HAP-1 (cell line): ENCODE measurements at regions not wholly inside any gene's neighbourhood (a gene's known extent, or its start where the extent isn't known, plus 50 kb on each side); places are given as distances from the start of the nearest gene placed in this dataset.
"Not testable (repeated sequence)": the region's sequence is repeated elsewhere in the genome, so short reads cannot be mapped to it uniquely, and the experiment has no call there.

ENCODE experiments used
- DNase-seq, 2 experiments: peaks; one replicate each; pipeline ENCODE4 v3.0.0-alpha.2; 2016 to 2020; ENCODE audit warnings: low spot score in 2 of 2
- H3K27me3 ChIP-seq: fragments of 250-450 bp; sonication (Bioruptor Pico); 2 replicates; pipeline ENCODE4 v1.5.1; 2020; ENCODE audit warnings: low read depth, mild to moderate bottlenecking, moderate library complexity
- H3K36me3 ChIP-seq: fragments of 250-450 bp; sonication (Bioruptor Pico); replicated peaks from 2 replicates; pipeline ENCODE4 v1.5.1; 2020; ENCODE audit warnings: mild to moderate bottlenecking
- H3K4me1 ChIP-seq: fragments of 250-450 bp; sonication (Bioruptor Pico); 2 replicates; pipeline ENCODE4 v1.5.1; 2020; ENCODE audit warnings: mild to moderate bottlenecking
- H3K4me3 ChIP-seq: fragments of 250-450 bp; sonication (Bioruptor Pico); 2 replicates; pipeline ENCODE4 v1.5.1; 2020; ENCODE audit warnings: mild to moderate bottlenecking, moderate library complexity
- H3K9me3 ChIP-seq: fragments of 250-450 bp; sonication (Bioruptor Pico); 2 replicates; pipeline ENCODE4 v1.5.1; 2020; ENCODE audit warnings: mild to moderate bottlenecking, moderate library complexity
- in situ Hi-C: fragments of 300-500 bp; cut with MboI; formaldehyde crosslinking; loops from 3 replicates; pipeline ENCODE4 v1.14.3; 2020; ENCODE audit warnings: low sequenced_read_pairs, inconsistent platforms, mixed read lengths

GRCh38 chr4:33722800-33723516 is 2521.4 kb downstream of the ARAP2 start:
- DNase-seq: no peak
- in situ Hi-C loops: no loop called here
- H3K36me3 ChIP-seq: no peaks in the 10 kb centered on the region

GRCh38 chr4:33724685-33725084 is 2519.6 kb downstream of the ARAP2 start:
- DNase-seq: no peak
- in situ Hi-C loops: no loop called here
- Histone ChIP-seq H3K36me3 (no peaks in the 10 kb centered on the region), H3K9me3 (no peaks in the 10 kb centered on the region), H3K27me3 (no peaks in the 10 kb centered on the region), H3K4me1 (no peaks in the 10 kb centered on the region), H3K4me3 (no peak overlapping the region)

More at GRCh38 chr4:33722800-33723516, 2521.4 kb downstream of the ARAP2 start:
- Histone ChIP-seq H3K27me3 (no peaks in the 10 kb centered on the region), H3K4me1 (no peaks in the 10 kb centered on the region), H3K4me3 (no peak overlapping the region), H3K9me3 (no peaks in the 10 kb centered on the region)

GRCh38 chr4:33725861-33726260 is 2518.5 kb downstream of the ARAP2 start:
- H3K36me3 ChIP-seq: no peaks in the 10 kb centered on the region
- H3K4me3 ChIP-seq: no peak overlapping the region
- in situ Hi-C loops: no loop called here
- H3K27me3 ChIP-seq: no peaks in the 10 kb centered on the region
- DNase-seq: no peak
- H3K4me1 ChIP-seq: no peaks in the 10 kb centered on the region
- H3K9me3 ChIP-seq: no peaks in the 10 kb centered on the region

GRCh38 chr4:33737726-33738125 is 2506.6 kb downstream of the ARAP2 start:
- H3K9me3 ChIP-seq: no peaks in the 10 kb centered on the region
- DNase-seq: no peak
- H3K36me3 ChIP-seq: no peaks in the 10 kb centered on the region
- H3K4me3 ChIP-seq: no peak overlapping the region
- no peaks in the 10 kb centered on the region for H3K4me1 ChIP-seq
- H3K27me3 ChIP-seq: no peaks in the 10 kb centered on the region
- in situ Hi-C loops: no loop called here

GRCh38 chr4:33739884-33740632 is 2504.3 kb downstream of the ARAP2 start:
- H3K4me1 ChIP-seq: no peaks in the 10 kb centered on the region
- in situ Hi-C loops: no loop called here
- no peaks in the 10 kb centered on the region for H3K9me3 ChIP-seq
- no peaks in the 10 kb centered on the region for H3K27me3 ChIP-seq
- no peak for DNase-seq
- H3K4me3 ChIP-seq: no peak overlapping the region
- H3K36me3 ChIP-seq: no peaks in the 10 kb centered on the region

- in situ Hi-C loops, H3K27me3 ChIP-seq, DNase-seq, H3K36me3 ChIP-seq, H3K4me1 ChIP-seq, H3K9me3 ChIP-seq, H3K4me3 ChIP-seq: not testable (repeated sequence)
Measured at GRCh38 chr4:33740871-33741270, 2503.4 kb downstream of the ARAP2 start.

DNA sequence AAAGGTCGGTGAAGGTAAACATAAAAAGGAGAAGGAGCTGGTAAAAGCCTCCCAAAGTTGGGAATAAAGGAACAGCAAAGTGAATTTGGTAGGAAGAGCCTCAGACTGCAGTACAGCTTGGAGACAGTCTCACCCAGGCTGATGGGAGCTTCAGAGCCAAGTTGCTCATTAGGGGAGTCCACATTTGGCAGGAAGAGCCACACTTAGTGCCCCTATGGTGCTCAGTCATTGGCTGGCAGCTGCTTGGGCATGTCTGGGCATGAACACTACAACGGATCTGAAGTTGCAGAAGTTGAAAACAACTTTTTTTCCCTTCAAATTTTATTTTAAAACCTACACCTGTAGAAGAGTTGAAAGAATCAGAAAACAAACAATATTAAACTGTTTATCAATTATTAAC is 2497.3 kb downstream of the ARAP2 start:
- in situ Hi-C loops: no loop called here
- Histone ChIP-seq H3K36me3 (no peaks in the 10 kb centered on the region), H3K4me1 (no peaks in the 10 kb centered on the region), H3K27me3 (no peaks in the 10 kb centered on the region), H3K4me3 (no peak overlapping the region), H3K9me3 (no peaks in the 10 kb centered on the region)
- no peak for DNase-seq

DNA sequence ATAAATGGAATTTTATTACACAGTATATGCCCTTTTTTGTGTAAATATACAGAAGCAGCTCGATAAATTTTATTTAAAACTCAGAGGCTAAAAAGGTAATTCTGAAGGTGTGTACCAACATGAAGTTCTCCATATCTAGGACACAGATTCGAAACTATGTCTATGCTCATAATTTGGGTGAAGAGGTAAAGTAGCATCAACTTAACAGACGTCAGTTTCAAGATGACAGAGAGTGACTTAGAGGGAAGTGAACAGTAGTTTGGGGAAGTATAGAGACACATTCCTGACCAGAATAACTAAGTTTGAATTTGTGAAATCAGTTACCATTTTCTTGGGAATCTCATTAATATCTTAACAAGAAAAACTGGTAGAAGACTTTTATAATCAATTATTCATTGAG is 2493.3 kb downstream of the ARAP2 start:
- Histone ChIP-seq H3K9me3 (no peaks in the 10 kb centered on the region), H3K27me3 (no peaks in the 10 kb centered on the region), H3K4me1 (no peaks in the 10 kb centered on the region), H3K4me3 (no peak overlapping the region), H3K36me3 (no peaks in the 10 kb centered on the region)
- DNase-seq: no peak
- in situ Hi-C loops: no loop called here

GRCh38 chr4:33772582-33772981 is 2471.7 kb downstream of the ARAP2 start:
- Histone ChIP-seq H3K27me3 (no peaks in the 10 kb centered on the region), H3K4me3 (no peak overlapping the region), H3K4me1 (no peaks in the 10 kb centered on the region), H3K9me3 (no peaks in the 10 kb centered on the region), H3K36me3 (no peaks in the 10 kb centered on the region)
- DNase-seq: no peak
- in situ Hi-C loops: no loop called here

DNA sequence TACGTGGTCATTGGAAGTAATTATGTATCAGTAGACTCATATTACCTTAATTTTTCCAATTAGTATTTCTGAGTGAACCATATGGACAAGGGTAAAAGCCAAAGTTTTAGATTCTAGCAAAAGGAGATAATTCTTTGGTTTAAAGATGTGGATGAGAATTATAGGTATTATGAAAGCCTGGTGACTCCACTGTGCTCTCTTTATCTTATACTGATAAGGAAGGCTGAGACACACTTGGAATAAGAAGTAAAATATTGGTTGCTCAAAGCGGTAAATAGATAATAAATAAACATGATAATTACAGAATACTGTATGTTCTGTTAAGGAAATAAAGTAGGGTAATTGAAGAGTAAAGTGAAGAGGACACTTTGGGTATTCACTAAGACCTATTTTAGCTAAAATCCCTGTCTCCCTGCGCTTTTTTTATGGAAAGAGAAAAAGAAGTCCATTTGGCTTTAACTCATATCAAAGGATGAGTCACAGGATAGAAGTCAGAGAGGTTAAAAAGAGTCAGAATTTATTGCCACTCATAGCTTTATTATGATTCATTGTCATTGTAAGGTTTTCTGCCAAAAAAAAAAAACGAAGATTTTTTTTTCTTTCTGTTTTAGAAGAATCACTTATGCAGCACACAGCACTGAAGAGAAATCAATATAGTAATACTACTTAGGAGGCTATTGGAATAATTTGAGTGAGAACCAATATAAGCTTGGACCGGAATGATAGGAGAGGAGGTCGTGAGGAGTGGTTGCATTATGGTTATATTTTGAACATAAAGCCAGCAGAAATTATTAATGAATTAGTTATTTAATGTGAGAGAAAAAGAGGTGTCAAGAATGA is 2463.1 kb downstream of the ARAP2 start:
- H3K4me3 ChIP-seq: no peak overlapping the region
- no peaks in the 10 kb centered on the region for H3K4me1 ChIP-seq
- in situ Hi-C loops: no loop called here
- DNase-seq: no peak
- no peaks in the 10 kb centered on the region for H3K36me3 ChIP-seq
- no peaks in the 10 kb centered on the region for H3K27me3 ChIP-seq
- no peaks in the 10 kb centered on the region for H3K9me3 ChIP-seq

DNA sequence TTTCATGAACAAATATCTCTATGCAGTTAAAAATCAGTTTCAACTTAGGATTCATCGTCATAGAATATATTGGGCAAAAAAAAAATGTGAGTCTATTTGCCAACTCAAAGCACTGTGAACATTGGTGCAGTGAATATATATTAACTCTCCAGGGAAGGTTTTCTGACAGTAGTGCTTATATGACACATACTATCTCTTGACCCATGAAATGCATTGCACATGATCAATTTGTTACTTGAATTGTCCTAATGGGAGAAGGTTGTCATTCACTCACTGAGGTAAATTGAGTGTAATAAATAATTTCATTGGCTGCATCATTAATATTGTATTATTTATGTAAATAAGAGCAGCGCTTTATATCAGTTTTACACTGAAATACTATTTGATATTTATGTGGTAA is 2458.5 kb downstream of the ARAP2 start:
- no peaks in the 10 kb centered on the region for H3K4me1 ChIP-seq
- no peak overlapping the region for H3K4me3 ChIP-seq
- no peaks in the 10 kb centered on the region for H3K36me3 ChIP-seq
- in situ Hi-C loops: no loop called here
- no peaks in the 10 kb centered on the region for H3K9me3 ChIP-seq
- no peaks in the 10 kb centered on the region for H3K27me3 ChIP-seq
- DNase-seq: no peak

- in situ Hi-C loops: no loop called here
- Histone ChIP-seq H3K4me3 (no peak overlapping the region), H3K4me1 (no peaks in the 10 kb centered on the region)
Measured at GRCh38 chr4:33802578-33802977, 2441.7 kb downstream of the ARAP2 start.

DNA sequence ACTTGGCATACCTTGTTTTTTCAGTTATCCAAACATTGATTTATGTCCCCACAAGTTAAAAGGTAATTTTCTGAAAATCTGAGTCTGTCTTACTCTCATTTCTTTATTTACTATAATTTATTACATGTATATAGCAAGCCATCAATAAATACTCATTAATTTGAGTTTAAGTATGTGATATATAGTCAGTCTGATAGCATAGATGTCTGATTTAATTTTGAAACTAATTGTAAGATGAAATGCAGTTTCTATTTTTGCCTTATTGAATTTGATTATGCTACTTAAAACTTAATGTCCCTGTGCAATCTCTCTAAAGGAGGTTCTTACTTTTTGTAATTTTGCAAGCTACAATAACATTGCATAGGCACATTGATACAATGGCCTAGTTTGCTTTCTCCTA is 2418.6 kb downstream of the ARAP2 start:
- Histone ChIP-seq H3K27me3 (no peaks in the 10 kb centered on the region), H3K9me3 (no peaks in the 10 kb centered on the region), H3K4me1 (no peaks in the 10 kb centered on the region), H3K36me3 (no peaks in the 10 kb centered on the region), H3K4me3 (no peak overlapping the region)
- in situ Hi-C loops: no loop called here
- no peak for DNase-seq

More at GRCh38 chr4:33802578-33802977, 2441.7 kb downstream of the ARAP2 start:
- Histone ChIP-seq H3K27me3 (no peaks in the 10 kb centered on the region), H3K9me3 (no peaks in the 10 kb centered on the region), H3K36me3 (no peaks in the 10 kb centered on the region)
- no peak for DNase-seq

DNA sequence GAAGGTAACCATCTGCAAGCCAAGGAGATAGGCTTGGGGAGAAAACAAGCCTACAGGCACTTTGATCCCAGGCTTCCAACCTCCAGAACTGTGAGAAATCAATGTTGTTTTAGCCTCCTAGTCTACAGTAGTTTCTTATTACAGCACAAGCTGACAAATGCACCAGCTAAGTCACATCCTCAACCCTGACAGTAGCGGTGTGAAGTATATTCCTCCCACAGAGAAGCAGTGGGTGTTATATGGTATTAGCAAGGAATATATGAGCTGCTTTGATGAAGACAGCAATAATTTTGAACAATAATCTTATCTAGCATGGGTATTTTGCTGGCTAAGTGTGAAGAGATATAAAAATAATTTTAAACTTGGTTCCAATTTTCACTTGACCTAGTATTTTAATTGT is 2415.0 kb downstream of the ARAP2 start:
- in situ Hi-C loops, DNase-seq, H3K9me3 ChIP-seq, H3K4me3 ChIP-seq, H3K27me3 ChIP-seq, H3K36me3 ChIP-seq, H3K4me1 ChIP-seq: not testable (repeated sequence)
